T-cell (primary cell): ENCODE measurements at regions not wholly inside any gene's neighbourhood (a gene's known extent, or its start where the extent isn't known, plus 50 kb on each side); places are given as distances from the start of the nearest gene placed in this dataset.

Experiments used
- ATAC-seq, 4 experiments: fragments of 200-7000 bp in 3 of 4; fragments of 150-1000 bp in 1 of 4; cut with Tn5 transposase; replicated peaks in 1 of 4; 1 replicate in 3 of 4; 2 replicates in 1 of 4; pipeline ENCODE4 v1.10.0; 2021; ENCODE audit warnings: moderate library complexity in 3 of 4, mild to moderate bottlenecking in 2 of 4, moderate number of reproducible peaks in 1 of 4
- CTCF ChIA-PET, 2 donors: fragments of 300-600 bp; sonication (Branson Sonifier 250); formaldehyde crosslinking; loops; one replicate each; lab custom pipeline; 2022; ENCODE audit warnings: antibody characterized with exemption in 2 of 2; lab: Charles Lee
- POLR2A ChIA-PET, 2 donors: fragments of 300-600 bp; sonication (Branson Sonifier 250); formaldehyde crosslinking; loops; one replicate each; lab custom pipeline; 2022; ENCODE audit warnings: antibody characterized with exemption in 2 of 2; lab: Charles Lee
- DNase-seq, 35 experiments: peaks; one replicate each; pipeline versions ENCODE4 v3.0.0 to v3.0.0-alpha.2; 2013 to 2023
- H3K27ac ChIP-seq: one replicate; pipeline ENCODE4 v1.5.1; 2013; ENCODE audit warnings: low read length
- H3K27me3 ChIP-seq, 2 experiments: replicated peaks in 1 of 2; 1 replicate in 1 of 2; 2 replicates in 1 of 2; pipeline versions ENCODE4 v1.6.1 to v1.7.0; 2013; ENCODE audit warnings: low read length in 1 of 2, mixed read lengths in 1 of 2; ENCODE audit not compliant: control insufficient read depth in 2 of 2, insufficient read depth in 2 of 2; ENCODE audit errors: extremely low read depth in 1 of 2
- H3K36me3 ChIP-seq, 2 donors: 1 replicate in 1 of 2; 2 replicates in 1 of 2; pipeline versions ENCODE4 v1.6.1 to v1.7.0; 2013; ENCODE audit warnings: low read length in 1 of 2; ENCODE audit not compliant: control insufficient read depth in 2 of 2, insufficient read depth in 1 of 2; ENCODE audit errors: extremely low read depth in 1 of 2
- H3K4me1 ChIP-seq, 2 experiments: 1 replicate in 1 of 2; 2 replicates in 1 of 2; pipeline versions ENCODE4 v1.6.1 to v1.7.0; 2013; ENCODE audit warnings: low read length in 2 of 2, mixed read lengths in 1 of 2; ENCODE audit not compliant: insufficient read depth in 2 of 2, control insufficient read depth in 1 of 2; ENCODE audit errors: extremely low read depth in 1 of 2
- H3K4me3 ChIP-seq, 2 donors: 1 replicate in 1 of 2; 2 replicates in 1 of 2; pipeline versions ENCODE4 v1.5.1 to v1.7.0; 2013; ENCODE audit warnings: mild to moderate bottlenecking in 2 of 2, low read length in 1 of 2, moderate library complexity in 1 of 2; ENCODE audit not compliant: control insufficient read depth in 1 of 2; ENCODE audit errors: extremely low read depth in 1 of 2
- H3K9me3 ChIP-seq: 2 replicates; pipeline ENCODE4 v1.7.0; 2013
- H3K27ac Mint-ChIP-seq, 2 donors: one replicate each; pipeline ENCODE4 v1.8.0; 2020 to 2021; ENCODE audit warnings: mild to moderate bottlenecking in 2 of 2, mixed read lengths in 2 of 2
- H3K27me3 Mint-ChIP-seq, 2 donors: one replicate each; pipeline ENCODE4 v1.8.0; 2021 to 2022; ENCODE audit warnings: mixed read lengths in 2 of 2
- H3K36me3 Mint-ChIP-seq: one replicate; pipeline ENCODE4 v1.8.0; 2021; ENCODE audit warnings: mixed read lengths
- H3K4me1 Mint-ChIP-seq, 3 donors: one replicate each; pipeline ENCODE4 v1.8.0; 2020 to 2022; ENCODE audit warnings: mixed read lengths in 3 of 3, mild to moderate bottlenecking in 1 of 3
- H3K4me3 Mint-ChIP-seq, 3 donors: one replicate each; pipeline ENCODE4 v1.8.0; 2020 to 2022; ENCODE audit warnings: mild to moderate bottlenecking in 3 of 3, mixed read lengths in 3 of 3, moderate library complexity in 3 of 3
- H3K9me3 Mint-ChIP-seq, 3 donors: one replicate each; pipeline ENCODE4 v1.8.0; 2020 to 2022; ENCODE audit warnings: mixed read lengths in 3 of 3
- WGBS: methylation state at CpG from one replicate; pipeline ENCODE4 v1.1.5; 2013; ENCODE audit warnings: missing lambda C conversion rate; ENCODE audit not compliant: insufficient coverage; 5-methylcytosine and 5-hydroxymethylcytosine counted together

DNA sequence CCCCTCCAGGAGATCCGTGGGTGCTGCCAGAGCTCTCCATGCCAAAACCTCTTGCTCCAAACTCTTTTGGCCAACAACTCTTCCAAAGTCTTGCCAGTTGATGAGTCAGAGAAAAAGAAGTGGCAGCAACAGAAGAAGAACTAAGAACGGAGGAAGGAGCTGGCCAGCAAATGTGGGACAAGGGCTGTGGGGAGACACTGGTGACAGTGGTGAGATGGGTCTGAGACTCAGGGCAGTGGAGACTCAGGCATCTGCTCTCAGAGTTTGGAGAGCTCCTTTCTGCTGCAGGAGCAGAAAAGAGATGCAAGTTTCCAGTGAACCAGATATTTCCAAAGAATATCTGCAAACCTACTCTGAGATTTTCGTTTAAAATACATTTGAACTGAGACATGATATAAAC, 92.3 kb upstream of the SEMA6A start:
- H3K4me3 Mint-ChIP-seq = no peak overlapping the region
- no peaks in the 10 kb centered on the region for H3K36me3 ChIP-seq
- no peaks in the 10 kb centered on the region for H3K27me3 ChIP-seq
- no peak overlapping the region for H3K27ac ChIP-seq
- no peaks in the 10 kb centered on the region for H3K9me3 ChIP-seq
- peaks cover 8 to 19% of the 10 kb centered on the region in 2 donors for H3K27me3 Mint-ChIP-seq
- no peak overlapping the region for H3K27ac Mint-ChIP-seq
- H3K9me3 Mint-ChIP-seq = peaks cover 0 to 11% (median 0%) of the 10 kb centered on the region in 3 donors
- H3K4me3 ChIP-seq = no peak overlapping the region
- H3K4me1 Mint-ChIP-seq = no peaks in the 10 kb centered on the region
- no peaks in the 10 kb centered on the region for H3K4me1 ChIP-seq
- DNase-seq (no peak), ATAC-seq (no peak)
- ChIA-PET CTCF (no interaction called here), POLR2A (no interaction called here)
- no peaks in the 10 kb centered on the region for H3K36me3 Mint-ChIP-seq
- 100% methylated on average over 2 of the region's 3 CpGs for WGBS

GRCh38 chr5:116664988-116665387, 90.4 kb upstream of the SEMA6A start:
- ATAC-seq = no peak
- DNase-seq = no peak
- no peaks in the 10 kb centered on the region for H3K4me1 Mint-ChIP-seq

GRCh38 chr5:116663081-116663480, 88.5 kb upstream of the SEMA6A start:
- ATAC-seq (no peak), DNase-seq (no peak)
- no peaks in the 10 kb centered on the region for H3K36me3 ChIP-seq
- Mint-ChIP-seq H3K36me3 (no peaks in the 10 kb centered on the region), H3K9me3 (peaks cover 0 to 8% (median 3%) of the 10 kb centered on the region in 3 donors), H3K27me3 (peaks cover 9 to 15% of the 10 kb centered on the region in 2 donors), H3K4me3 (no peak overlapping the region), H3K4me1 (no peaks in the 10 kb centered on the region), H3K27ac (no peak overlapping the region)
- peaks cover 0 to 8% of the 10 kb centered on the region in 2 experiments for H3K27me3 ChIP-seq
- POLR2A ChIA-PET = interaction anchor here in 1 of 2 donors (0.6 kb wide), 1 partner anchor 1705 kb away, joined by 3 read pairs; no protein-coding TSS in a partner anchor
- WGBS = no CpG with 5 or more reads among the region's 1 CpG
- CTCF ChIA-PET = no interaction called here
- no peaks in the 10 kb centered on the region for H3K9me3 ChIP-seq
- no peaks in the 10 kb centered on the region for H3K4me1 ChIP-seq
- no peak overlapping the region for H3K27ac ChIP-seq
- no peak overlapping the region for H3K4me3 ChIP-seq

More at GRCh38 chr5:116664988-116665387, 90.4 kb upstream of the SEMA6A start:
- Mint-ChIP-seq H3K36me3 (no peaks in the 10 kb centered on the region), H3K27ac (no peak overlapping the region), H3K27me3 (peaks cover 9 to 15% of the 10 kb centered on the region in 2 donors), H3K4me3 (no peak overlapping the region), H3K9me3 (peaks cover 0 to 8% (median 3%) of the 10 kb centered on the region in 3 donors)
- WGBS = 58% methylated on average over 4 of the region's 5 CpGs
- peaks cover 0 to 8% of the 10 kb centered on the region in 2 experiments for H3K27me3 ChIP-seq
- CTCF ChIA-PET = no interaction called here
- H3K4me3 ChIP-seq = no peak overlapping the region
- no peak overlapping the region for H3K27ac ChIP-seq
- no peaks in the 10 kb centered on the region for H3K36me3 ChIP-seq
- H3K9me3 ChIP-seq = no peaks in the 10 kb centered on the region
- H3K4me1 ChIP-seq = no peaks in the 10 kb centered on the region
- POLR2A ChIA-PET = no interaction called here

GRCh38 chr5:116661419-116661818, 86.8 kb upstream of the SEMA6A start:
- Histone ChIP-seq H3K27me3 (peaks cover 0 to 8% of the 10 kb centered on the region in 2 experiments), H3K27ac (no peak overlapping the region), H3K4me1 (no peaks in the 10 kb centered on the region), H3K36me3 (no peaks in the 10 kb centered on the region), H3K9me3 (no peaks in the 10 kb centered on the region), H3K4me3 (no peak overlapping the region)
- DNase-seq (no peak), ATAC-seq (no peak)
- H3K4me3 Mint-ChIP-seq = no peak overlapping the region
- ChIA-PET POLR2A (no interaction called here), CTCF (no interaction called here)
- no peak overlapping the region for H3K27ac Mint-ChIP-seq
- H3K36me3 Mint-ChIP-seq = no peaks in the 10 kb centered on the region
- H3K4me1 Mint-ChIP-seq = no peaks in the 10 kb centered on the region
- peaks cover 10 to 15% of the 10 kb centered on the region in 2 donors for H3K27me3 Mint-ChIP-seq
- WGBS = 56% methylated on average over 3 of the region's 4 CpGs
- H3K9me3 Mint-ChIP-seq = peaks cover 0 to 8% (median 3%) of the 10 kb centered on the region in 3 donors

- Histone ChIP-seq H3K9me3 (no peaks in the 10 kb centered on the region), H3K27ac (no peak overlapping the region), H3K4me3 (no peak overlapping the region), H3K4me1 (no peaks in the 10 kb centered on the region), H3K36me3 (no peaks in the 10 kb centered on the region), H3K27me3 (peaks cover 0 to 8% of the 10 kb centered on the region in 2 experiments)
- ChIA-PET CTCF (no interaction called here), POLR2A (no interaction called here)
- peaks cover 0 to 8% (median 3%) of the 10 kb centered on the region in 3 donors for H3K9me3 Mint-ChIP-seq
- H3K27me3 Mint-ChIP-seq = peaks cover 8 to 12% of the 10 kb centered on the region in 2 donors
- H3K4me1 Mint-ChIP-seq = no peaks in the 10 kb centered on the region
- H3K36me3 Mint-ChIP-seq = no peaks in the 10 kb centered on the region
- ATAC-seq (no peak), DNase-seq (no peak)
- H3K4me3 Mint-ChIP-seq = no peak overlapping the region
- WGBS = 82% methylated on average over 4 of the region's 5 CpGs
- H3K27ac Mint-ChIP-seq = no peak overlapping the region
These were observed 86.3 kb upstream of the SEMA6A start for GRCh38 chr5:116660929-116661328.

DNA sequence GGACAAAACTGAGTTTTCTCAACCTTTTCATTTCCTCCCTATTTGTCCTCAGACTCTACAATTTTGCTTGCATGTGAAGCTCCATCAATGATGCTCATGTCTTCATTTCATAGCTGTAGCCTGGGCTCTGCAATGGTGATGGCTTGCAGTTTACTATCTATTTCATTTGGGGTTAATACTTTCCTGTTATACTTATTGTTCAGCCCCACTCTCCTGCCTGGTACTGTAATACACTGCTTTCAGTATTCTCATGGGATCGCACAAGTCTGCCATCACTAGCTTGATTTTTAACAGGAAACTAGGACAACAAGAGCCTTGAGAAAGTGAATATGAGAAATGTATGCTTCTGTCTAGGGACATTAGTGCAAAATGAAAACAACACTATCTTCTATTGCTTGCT, 84.2 kb upstream of the SEMA6A start:
- no peak overlapping the region for H3K4me3 Mint-ChIP-seq
- ChIA-PET POLR2A (no interaction called here), CTCF (interaction anchor here in 1 of 2 donors (0.6 kb wide), 1 partner anchor 1517 kb away, joined by 3 read pairs; no protein-coding TSS in a partner anchor)
- Histone ChIP-seq H3K4me1 (no peaks in the 10 kb centered on the region), H3K36me3 (no peaks in the 10 kb centered on the region), H3K9me3 (no peaks in the 10 kb centered on the region), H3K4me3 (no peak overlapping the region), H3K27me3 (peaks cover 0 to 8% of the 10 kb centered on the region in 2 experiments), H3K27ac (no peak overlapping the region)
- DNase-seq (no peak), ATAC-seq (no peak)
- no peaks in the 10 kb centered on the region for H3K4me1 Mint-ChIP-seq
- H3K27me3 Mint-ChIP-seq = peaks cover 0 to 8% of the 10 kb centered on the region in 2 donors
- WGBS = no CpG with 5 or more reads among the region's 1 CpG
- H3K9me3 Mint-ChIP-seq = peaks cover 0 to 3% (median 3%) of the 10 kb centered on the region in 3 donors
- no peak overlapping the region for H3K27ac Mint-ChIP-seq
- no peaks in the 10 kb centered on the region for H3K36me3 Mint-ChIP-seq

DNA sequence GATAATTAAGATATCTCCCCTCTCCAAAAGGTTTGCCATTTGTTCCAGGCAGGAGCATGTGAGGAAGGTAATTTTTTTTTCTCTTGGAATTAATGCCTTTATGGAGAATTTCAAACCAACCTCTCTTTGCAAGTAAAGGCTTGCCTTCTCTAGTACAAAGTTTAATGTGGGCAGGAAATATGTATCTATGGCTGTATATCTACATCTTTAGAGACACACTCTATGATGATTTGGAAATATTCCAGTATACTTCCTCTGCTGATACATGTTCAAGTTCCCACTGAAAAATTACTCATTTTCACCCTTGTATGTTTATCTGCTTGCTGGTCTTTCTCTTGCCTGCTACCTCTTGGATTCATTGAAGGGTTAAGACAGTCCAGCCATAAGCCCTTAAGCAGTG, 83.5 kb upstream of the SEMA6A start:
- Mint-ChIP-seq H3K27me3 (peaks cover 2 to 8% of the 10 kb centered on the region in 2 donors), H3K4me1 (no peaks in the 10 kb centered on the region), H3K9me3 (peaks cover 0 to 3% (median 3%) of the 10 kb centered on the region in 3 donors), H3K4me3 (no peak overlapping the region), H3K36me3 (no peaks in the 10 kb centered on the region), H3K27ac (no peak overlapping the region)
- ChIA-PET POLR2A (no interaction called here), CTCF (no interaction called here)
- Histone ChIP-seq H3K36me3 (no peaks in the 10 kb centered on the region), H3K4me3 (no peak overlapping the region), H3K4me1 (no peaks in the 10 kb centered on the region), H3K27me3 (peaks cover 0 to 8% of the 10 kb centered on the region in 2 experiments), H3K27ac (no peak overlapping the region), H3K9me3 (no peaks in the 10 kb centered on the region)
- no peak for ATAC-seq
- no peak for DNase-seq
